Skeletal muscle satellite cell (primary cell): ENCODE measurements at regions not wholly inside any gene's neighbourhood (a gene's known extent, or its start where the extent isn't known, plus 50 kb on each side); places are given as distances from the start of the nearest gene placed in this dataset. TPM values are rescaled to one million over a fixed set of nuclear protein-coding genes. Genes with fewer than 3 reads are reported as not detected.

Experiments used
- H3K27me3 ChIP-seq: 2 replicates; pipeline ENCODE4 v1.7.0; 2013; ENCODE audit warnings: low read length; ENCODE audit not compliant: control insufficient read depth, insufficient read depth
- H3K36me3 ChIP-seq: 2 replicates; pipeline ENCODE4 v1.7.0; 2013; ENCODE audit warnings: mild to moderate bottlenecking, control low read depth, low read length; ENCODE audit not compliant: insufficient read depth
- H3K4me1 ChIP-seq: 2 replicates; pipeline ENCODE4 v1.7.0; 2013; ENCODE audit warnings: low read length; ENCODE audit not compliant: control insufficient read depth, insufficient read depth
- H3K4me2 ChIP-seq: 2 replicates; pipeline ENCODE4 v1.7.0; 2013; ENCODE audit warnings: mild to moderate bottlenecking, low read length
- H3K4me3 ChIP-seq: 2 replicates; pipeline ENCODE4 v1.7.0; 2013; ENCODE audit warnings: low read length
- H3K9ac ChIP-seq: 2 replicates; pipeline ENCODE4 v1.7.0; 2013; ENCODE audit warnings: mild to moderate bottlenecking, low read depth, low read length, moderate library complexity
- H3K9me3 ChIP-seq: replicated peaks from 2 replicates; pipeline ENCODE4 v1.7.0; 2013; ENCODE audit warnings: mild to moderate bottlenecking, control low read depth, low read length
- small RNA-seq: library from RNA; depleted of rRNA; stranded (forward); fragments of <200 nt; gene quantifications from one replicate; pipeline ENCODE3, GENCODE V24; 2012

DNA sequence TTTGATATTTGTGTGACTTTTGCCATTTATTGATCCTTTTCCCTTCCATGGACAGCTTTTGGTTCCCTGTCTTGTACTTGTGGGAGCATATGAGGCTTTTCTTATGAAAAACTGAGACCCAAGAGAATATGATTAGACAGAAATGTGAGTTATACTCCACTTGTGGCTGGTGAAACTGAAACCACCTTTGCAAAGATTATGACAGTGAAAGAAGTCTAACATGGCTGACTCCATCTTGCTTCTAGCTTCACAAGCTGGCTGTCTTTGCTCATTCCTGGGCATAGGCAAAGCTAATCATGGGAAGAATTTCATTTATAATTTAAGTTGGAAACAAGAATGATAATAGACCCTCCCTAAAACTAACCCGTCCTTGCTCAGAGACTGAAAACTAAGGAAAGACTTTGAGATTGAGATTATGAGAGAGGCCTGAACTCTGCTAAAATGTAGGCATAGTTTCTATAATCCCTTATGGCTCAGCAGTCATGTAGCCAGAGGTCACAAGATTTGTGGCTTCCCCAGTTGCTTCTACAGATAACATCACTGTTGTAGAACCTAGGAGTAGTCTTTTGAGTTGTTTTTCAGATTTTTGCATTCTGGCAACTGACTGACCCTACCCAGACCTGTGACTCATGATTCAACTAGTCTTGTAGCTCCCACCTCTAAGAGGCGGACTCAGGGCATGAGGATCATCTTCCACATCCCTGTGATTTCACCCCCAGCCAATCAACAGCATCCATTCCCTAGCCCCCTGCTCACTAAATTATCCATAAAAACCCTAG lies 50.9 kb upstream of the CD2AP start:
- Histone ChIP-seq H3K4me1 (no peaks in the 10 kb centered on the region), H3K27me3 (peaks cover 4% of the 10 kb centered on the region), H3K9me3 (no peaks in the 10 kb centered on the region), H3K4me2 (no peak overlapping the region), H3K9ac (no peak overlapping the region), H3K36me3 (no peaks in the 10 kb centered on the region), H3K4me3 (no peak overlapping the region)

DNA sequence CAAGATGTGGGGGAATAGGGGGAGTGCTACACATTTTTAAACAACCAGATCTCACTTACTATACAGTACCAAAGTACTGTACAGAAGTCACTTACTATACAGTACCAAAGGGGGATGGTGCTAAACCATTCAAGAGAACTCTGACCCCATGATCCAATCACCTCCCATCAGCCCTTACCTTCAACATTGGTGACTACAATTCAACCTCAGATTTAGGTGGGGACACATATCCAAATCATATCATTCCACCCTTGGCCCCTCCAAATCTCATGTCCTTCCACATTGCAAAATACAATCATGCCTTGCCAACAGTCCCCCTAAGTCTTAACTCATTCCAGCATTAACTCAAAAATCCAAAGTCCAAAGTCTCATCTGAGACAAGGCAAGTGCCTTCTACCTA lies 49.9 kb upstream of the CD2AP start:
- Histone ChIP-seq H3K9ac (no peak overlapping the region), H3K4me1 (no peaks in the 10 kb centered on the region), H3K27me3 (no peaks in the 10 kb centered on the region), H3K4me2 (no peak overlapping the region), H3K36me3 (no peaks in the 10 kb centered on the region), H3K9me3 (no peaks in the 10 kb centered on the region), H3K4me3 (no peak overlapping the region)

Small RNA genes lying in the stretch of these regions (small RNA-seq; reads per million reads assigned to genes)
- gene B3GNTL1P2: not detected
